ENCODE measurements at regions not wholly inside any gene's neighbourhood (a gene's known extent, or its start where the extent isn't known, plus 50 kb on each side); places are given as distances from the start of the nearest gene placed in this dataset.

GRCh38 chr16:62100651-62101050 is 64.4 kb upstream of the CDH8 start:
- TF ChIP-seq CTCF (IDR thresholded peaks at IDR 0.05): no peak
- no peak for TF ChIP-seq POLR2A (IDR thresholded peaks at IDR 0.05)

All from stomach (tissue), 4 donors.